NCI-H1436 treated with DMSO at 0.1 percent for 48 hours (cell line): ENCODE measurements at regions not wholly inside any gene's neighbourhood (a gene's known extent, or its start where the extent isn't known, plus 50 kb on each side); places are given as distances from the start of the nearest gene placed in this dataset.
A peak's percentile ranks its signal among the peaks of the same experiment; 100 is the strongest.

Source experiments
- DNase-seq: peaks from one replicate; lab custom pipeline; 2025; lab: John Stamatoyannopoulos, UW

DNA sequence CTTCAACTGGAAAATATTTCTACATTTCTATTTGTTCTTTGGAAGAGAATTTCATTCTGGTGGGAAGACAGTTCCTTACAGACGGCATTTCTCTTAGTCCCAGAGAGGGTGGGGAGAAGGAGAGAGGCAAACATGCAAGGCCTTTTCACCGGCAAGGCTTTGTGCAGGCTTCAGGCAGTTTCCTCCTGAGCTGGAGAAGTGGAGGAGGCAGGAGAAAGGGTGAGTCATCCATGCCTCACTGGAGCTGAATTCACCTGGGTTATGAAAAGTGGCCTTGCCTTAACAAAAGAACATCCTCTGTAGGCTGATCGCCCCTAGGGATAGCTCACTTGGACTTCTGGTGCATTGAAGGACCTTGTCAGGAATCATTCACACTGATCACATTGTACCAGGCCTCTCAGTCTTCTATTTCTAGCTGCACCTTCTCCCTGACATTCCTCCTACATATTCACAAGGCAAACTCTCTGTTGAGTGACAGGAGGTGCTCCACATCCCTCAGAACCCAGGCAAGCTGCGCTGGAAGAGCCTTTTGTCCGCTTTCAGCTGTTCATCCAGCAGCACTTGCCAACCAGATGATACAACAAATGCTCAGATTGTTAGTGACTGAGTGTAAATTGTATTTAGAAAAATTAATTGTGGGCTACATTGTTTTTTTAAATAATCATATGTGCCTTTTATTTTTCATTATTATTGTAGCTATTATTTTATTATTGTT is 796.1 kb downstream of the DCDC2C start:
- DNase-seq: no peak

DNA sequence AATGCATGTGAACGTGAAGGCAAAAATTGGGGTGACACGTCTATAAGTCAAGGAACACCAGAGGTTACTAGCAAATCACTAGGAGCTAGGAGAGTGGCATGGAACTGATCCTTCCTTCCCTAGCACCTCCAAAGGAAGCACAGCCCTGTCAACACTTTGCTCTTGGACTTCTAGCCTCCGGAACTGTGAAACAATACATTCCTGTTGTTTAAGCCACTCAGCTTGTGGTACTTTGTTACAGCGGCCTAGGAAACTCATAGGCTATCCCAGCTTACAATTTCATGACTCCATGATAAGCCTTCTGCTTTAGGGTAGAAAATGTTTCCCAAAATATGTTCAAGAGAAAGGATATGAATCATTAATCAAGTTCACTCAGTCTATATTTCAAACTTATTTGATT is 798.1 kb downstream of the DCDC2C start:
- no peak for DNase-seq

DNA sequence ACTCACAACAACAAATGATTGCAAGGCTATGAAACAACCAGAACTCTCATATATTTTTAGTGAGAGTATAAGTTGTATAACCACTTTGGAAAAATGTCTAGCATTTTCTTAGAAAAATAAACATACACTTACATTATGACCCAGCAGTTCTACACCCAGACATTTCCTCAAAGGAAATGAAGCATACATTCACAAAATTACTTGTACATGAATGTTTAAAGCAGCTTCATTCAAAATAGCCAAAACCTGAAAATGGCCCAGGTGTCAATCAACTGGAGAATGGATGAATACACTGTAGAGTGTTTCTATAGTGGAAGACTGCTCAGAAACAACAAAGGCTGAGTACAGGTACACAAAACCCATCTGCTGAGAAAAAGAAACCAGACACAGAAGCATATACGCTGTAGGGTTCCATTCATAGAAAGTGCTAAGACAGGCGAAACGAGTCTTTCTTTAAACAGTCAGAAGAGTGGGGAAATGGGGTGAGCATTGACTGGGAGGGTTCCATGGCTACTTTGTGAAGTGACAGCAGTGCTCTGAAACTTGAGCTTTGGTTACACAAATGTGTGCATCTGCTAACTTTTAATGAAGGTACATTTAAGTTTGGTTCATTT is 799.0 kb downstream of the DCDC2C start:
- no peak for DNase-seq

DNA sequence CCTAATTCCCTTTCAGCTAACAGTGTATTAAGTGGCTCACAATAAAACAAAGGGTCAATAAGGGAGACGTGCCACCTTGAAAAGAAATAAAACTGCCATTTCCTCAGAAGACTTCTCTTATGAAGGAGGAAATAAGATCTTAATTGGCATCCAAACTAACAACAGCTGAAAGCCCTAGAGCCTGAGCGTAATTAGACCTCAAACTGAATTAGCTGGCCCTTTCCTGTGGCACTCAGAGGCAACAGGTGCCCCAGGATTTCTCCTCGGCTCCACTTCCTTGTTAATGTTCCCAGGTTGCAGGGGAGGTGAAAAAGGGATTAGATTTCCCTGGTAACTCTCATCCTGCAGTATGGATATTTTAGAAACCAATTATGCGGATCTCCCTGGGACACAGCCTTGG is 804.3 kb downstream of the DCDC2C start:
- peak; percentile 89 for DNase-seq

DNA sequence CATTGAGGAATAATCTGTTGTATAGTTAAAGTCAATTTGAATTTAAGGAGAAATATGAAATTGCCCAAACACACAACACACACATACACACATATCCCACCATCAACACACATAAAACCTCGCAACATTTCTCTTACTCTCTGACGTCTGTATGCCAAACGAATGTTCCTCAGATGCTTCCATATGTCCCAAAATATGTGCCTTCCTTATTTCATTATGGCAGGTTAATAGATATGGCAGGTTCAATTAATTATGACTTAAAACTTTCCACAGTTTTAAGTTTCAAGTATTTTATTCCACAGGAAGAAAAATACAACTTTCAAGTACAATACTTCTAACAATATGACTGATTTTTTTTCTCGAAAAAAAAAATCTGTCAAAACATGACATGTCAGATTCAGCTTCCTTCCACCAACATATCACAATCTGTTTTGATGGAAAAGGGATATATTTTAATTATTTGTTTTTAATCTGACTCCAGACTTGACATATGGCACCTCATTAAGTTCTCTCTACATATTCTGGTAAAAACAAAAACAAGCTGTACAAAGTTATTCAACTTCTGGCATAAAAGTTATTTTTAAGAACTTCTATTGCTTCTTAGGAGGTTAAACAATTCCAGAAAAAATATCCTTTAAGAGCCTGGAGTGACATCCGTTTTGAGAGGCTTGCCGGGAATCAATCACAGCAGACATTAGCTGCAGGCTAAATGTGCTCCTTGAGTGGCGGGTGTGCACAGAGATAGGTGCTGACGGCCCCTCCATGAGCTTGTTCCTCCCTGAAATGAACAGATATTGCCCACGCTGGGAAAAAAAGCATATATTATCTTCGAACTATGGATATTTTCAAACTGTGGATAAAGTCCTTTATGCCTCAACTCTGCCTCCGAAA is 812.7 kb downstream of the DCDC2C start:
- DNase-seq: no peak

DNA sequence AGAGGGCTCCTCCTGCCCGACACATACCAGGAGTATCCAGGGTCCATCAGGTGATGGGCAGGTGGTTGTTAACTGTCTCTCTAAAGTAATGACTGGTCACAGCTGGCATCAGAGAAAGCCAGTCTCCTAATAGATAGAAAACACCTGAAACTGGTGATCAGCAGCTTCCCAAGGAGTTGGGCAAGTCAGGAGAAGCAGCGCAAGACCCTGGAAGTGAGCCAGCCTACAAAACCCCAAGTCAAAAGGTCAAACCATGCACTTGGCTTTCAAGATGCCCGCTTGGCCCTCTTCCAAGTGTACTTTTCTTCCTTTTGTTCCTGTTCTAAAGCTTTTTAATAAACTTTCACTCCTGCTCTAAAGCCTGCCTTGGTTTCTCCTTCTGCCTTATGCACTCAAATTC is 815.2 kb downstream of the DCDC2C start:
- no peak for DNase-seq

DNA sequence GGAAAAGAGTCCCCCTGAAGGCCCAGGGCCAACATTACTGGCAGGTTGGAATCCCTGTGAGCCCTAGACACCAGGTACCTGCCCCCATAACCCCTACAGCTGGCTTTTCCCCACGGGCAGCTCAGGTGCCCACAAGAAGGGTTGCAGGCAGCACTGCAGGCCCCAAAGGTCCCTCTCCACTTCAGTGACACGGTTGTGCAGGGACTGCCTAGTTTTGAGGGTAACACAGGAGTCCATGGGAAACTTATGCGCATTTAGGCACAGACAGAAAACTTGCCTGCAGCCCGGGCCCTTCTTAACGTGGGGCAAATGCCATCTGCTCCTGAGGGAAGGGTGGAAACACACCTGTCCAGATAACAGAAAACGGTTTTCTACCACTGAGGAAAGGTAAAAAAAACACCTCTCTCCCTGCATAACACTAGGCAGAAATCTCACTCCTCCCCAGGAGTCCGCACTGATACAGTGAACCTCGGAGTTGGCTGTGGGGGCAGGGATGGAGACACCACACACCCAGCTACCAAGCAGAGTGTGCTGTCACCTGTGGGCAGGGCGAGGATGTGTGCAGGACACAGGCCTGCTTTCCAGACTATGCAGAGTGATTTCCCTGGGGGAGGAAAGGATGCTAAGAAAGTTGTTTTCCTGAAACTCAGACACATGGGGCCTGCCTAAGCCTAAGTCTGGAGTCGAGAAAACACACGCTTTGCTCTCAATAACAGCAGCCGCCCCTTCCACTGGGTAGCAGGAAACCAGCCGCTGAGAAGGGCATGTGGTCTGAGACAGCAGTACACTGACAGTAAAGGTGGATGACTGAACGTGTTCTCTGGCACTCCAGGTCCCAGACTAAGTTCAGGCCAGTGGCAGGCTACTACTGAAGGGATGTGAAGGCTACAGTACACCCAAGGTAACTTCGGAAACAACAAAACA is 819.4 kb downstream of the DCDC2C start:
- no peak for DNase-seq

DNA sequence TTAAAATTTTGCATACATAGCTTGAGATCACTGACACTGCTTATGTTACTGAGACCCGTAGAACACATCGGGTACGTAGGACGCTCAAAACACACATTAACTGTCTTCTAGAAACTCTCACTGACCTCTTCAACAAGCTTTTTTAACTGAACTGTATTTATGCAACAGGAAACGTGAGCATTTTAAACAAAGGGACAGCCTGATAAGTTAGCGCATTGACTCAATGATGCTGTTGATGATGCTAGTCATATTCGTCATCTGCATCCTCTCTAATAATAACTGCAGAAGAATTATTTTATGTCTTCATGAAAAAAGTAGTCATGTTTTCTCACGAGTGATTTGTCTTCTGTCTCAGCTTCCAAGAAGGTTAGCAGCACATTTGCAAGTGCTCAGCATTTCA is 824.0 kb downstream of the DCDC2C start:
- DNase-seq: no peak

DNA sequence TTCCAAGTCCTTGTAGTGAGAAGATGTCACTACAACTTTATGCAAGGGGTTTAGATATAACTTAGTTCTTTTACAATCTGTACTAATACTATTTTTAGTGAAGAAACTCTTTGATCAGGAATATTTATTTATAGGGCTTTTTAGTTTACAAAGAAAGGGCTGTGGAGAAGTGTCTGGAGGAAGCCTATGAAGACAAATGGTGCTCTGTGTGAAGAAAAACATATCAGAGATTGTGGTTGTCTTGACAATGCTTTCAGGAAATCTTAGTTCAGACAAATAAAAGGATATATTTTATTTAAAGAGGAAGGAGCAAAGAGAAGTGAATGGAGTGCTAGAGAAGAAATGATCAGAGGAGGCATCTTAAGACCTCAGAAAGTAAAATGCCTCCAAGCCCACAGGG is 824.9 kb downstream of the DCDC2C start:
- DNase-seq: no peak

DNA sequence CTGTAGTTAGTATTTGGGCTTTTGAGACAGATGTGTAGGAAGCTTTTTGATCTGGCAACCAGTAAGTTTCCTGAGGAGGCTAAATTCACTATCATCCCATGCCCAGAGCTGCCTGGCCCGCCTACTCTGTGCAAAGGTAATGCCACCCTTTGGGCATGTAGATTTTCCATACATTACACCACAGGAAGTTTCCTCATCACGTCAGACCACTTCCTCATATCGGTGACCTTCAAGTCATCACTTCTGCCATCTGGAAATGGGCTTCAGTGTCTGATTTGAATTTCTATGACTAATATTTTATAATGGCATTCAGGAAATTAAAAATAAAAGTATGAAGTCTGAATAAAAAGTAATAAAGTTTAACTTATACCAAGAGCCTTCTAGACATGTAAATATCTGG is 825.4 kb downstream of the DCDC2C start:
- DNase-seq: no peak

DNA sequence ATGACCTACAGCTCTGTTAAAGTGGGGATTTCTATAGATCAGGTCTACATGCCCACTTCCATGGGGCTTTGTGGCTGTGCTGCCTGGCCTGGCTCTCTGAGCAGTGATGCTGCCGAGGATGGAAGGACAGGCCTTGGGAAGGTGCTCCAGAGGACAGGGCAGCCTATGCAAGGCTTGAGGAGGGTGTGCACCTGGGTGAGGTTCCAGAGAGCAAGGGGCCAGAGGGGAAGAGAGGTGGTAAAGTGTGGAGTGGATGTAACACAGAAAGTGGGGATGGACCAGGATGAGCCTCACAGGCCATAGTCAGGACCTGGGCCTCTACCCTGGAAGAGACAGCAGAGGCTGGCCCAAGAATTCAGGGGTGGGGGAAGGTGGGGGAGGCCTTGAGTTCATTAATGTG is 826.4 kb downstream of the DCDC2C start:
- DNase-seq: no peak

DNA sequence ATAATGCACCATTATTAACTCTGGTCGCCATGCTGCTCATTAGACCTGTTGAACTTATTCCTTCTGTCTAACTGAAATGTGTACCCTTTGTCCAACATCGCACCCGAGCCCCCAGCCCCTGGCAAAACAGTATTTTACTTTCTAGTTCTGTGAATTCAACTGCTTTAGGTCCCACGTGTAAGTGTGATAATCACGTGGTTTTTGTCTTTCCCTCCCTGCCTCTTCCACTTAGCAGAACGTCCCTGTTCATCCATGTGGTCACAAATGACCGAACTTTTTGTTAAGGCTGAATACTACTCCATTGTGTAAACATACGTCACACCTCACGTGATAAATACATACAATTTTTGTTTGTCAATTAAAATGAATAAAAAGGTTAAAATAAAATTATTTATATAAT is 826.9 kb downstream of the DCDC2C start:
- DNase-seq: no peak

DNA sequence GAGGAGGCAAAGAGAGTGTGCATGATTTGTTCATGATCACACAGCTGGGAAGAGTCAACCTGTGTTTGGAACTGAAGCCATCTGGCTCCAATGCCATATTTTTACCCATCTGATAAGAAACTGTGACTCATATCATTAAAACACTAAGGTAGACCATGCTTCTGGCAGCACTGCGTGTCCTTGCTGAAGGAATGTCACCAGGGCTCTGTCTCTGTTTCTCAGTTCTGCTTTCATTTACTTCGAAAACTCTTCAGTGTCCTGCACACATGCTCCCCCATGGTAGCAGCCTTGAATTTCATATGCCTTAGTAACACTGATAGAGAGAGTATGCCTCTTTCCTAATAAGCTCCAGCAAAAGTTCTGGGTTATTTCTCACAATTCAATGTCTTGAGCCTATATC is 830.4 kb downstream of the DCDC2C start:
- DNase-seq: no peak

DNA sequence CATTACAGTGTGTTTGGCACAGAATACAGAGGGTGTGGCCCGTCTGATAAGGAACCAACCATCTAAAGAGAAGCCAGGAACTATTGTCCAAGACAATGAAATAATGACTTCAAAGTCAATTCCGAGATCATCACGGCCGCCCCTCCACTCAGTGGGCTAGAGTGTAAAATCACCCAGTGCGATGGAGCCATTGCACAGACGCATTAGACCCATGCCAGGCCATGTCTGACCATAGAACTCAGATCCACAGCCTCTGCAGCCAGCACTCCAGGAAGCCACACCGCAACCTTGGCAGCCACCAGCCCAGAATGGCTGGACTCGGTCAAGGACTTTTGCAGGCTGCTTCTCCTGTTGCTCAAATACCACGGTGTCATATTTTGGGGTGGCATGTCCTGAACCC is 835.7 kb downstream of the DCDC2C start:
- no peak for DNase-seq

DNA sequence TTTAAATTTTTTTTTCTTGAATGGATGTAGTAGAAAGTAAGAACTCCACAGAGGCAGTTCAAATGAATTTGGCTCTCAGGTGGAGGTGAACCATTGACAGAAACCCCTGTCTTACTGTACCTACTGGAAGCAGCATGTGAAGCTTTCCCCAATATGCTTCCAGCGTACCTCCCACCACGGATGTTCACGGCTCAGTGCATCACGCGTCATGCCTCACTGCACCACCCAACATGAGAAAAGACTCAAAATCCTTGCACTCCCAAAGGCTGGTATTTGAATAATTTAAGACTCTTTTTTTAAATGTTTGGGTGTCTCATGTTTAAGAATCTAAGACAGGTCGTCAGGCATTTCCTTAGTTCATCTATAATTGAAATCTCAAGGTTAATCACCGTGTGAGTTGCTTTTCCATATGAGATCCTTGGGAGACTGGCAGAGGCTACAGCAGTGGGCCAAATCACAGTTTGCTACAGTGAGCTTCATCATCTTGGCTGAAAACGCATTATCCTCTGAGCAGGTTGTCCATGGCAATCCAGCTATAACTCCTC is 846.4 kb downstream of the DCDC2C start:
- no peak for DNase-seq

DNA sequence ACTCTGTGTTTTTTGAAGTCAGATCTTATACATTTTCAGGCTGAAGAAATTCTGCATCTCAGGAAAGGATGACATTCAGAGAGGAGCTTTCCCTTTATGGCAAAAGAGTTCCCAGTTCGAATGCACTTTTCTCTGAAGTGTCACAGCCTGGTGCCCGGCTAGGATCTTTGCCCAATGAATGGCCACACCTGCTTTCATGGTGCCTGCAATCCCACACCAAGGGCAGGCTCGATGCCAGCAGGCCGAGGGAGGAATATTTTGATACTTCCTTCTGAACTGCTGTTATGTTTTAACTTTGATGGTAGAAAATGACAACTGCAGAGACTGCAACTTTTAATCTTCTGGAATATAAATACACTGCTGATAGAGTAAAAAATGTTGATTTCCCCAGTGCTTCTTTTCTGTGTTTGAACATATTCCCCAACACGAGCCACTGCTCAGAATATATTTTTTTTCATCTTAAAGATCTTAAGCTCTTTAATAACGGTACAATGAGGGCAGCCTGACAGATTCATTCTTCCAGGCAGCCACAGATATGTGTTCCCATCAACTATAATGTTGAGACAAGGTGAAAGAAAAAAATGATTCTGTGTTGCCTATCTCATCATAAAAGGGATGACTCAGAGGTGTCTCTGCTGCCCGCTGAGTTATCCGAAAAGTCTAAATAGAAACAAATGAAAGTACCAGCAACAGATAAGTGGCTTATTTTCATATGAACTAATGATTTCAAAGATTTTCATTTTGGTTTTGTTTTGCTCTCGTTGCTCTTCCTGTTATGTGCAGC is 848.5 kb downstream of the DCDC2C start:
- DNase-seq: no peak

DNA sequence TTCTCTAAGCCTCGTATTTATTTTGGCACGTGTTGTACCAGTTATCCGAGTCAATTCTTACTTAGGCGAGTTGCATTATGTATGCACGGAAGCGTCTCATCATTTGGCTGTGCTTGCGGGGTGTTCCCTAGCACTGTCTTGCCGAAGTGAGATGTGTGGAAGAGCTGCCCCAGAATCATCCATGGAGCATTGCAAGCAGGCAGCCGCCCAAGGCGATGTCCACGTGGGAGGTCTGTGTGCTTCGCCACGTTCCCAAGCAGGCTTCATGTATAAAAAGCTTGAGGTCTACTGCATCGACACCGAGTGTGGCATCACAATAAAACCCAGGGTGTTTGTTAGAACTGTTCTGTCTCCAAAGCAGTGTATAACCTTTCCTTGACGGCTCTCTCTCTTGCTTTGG is 849.9 kb downstream of the DCDC2C start:
- DNase-seq: no peak

DNA sequence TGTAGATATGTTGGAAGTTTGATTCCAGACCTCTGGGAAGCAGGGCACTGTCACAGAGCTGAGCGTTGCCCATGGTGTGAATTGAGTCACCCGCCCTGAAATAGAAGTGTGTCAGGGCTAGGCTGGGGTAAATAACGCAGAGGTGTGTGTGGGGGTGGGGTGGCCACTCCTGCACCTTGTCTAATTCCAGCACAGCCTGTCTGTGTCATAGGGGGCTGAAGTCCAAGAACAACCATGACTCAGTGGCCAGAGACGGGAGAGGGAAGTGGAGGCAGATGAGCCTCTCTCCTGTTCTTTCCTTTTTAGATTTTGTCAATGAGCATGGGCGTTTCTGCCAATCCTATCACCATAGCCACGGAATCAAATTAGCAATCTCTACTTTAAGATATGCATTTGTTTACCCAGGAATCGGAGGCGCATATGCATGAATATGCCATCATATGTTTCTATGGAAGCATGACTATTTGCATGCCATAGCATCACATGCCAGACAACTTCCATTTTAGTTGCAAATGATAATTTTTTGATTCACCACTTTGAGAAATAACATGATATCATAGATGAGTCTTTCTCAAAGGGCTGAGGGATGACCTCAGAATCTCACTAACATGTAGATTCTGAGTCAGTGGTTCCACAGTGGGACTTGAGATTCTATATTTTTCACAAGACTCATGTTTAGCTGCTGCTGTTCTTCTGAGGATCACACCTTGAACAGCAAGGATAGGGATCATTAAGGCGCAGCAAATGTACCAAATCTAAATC is 852.9 kb downstream of the DCDC2C start:
- DNase-seq: no peak

DNA sequence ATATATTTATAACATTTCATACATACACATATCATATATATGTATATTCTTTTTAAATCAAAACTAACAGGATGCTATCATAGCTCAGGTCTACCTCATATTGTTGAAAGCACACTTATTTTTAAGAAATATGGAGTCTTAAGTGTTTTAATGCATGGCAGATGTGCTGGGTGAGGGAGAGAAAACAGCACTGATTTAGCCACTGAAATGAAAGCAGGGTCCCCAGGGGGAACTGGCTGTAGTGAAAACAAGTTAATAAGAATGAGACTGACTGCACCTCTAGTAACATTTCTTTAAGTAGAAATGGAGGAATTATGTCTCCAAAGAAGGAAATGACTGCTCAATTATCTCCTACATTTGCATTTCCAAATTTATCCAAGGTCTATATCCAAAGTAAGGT is 857.8 kb downstream of the DCDC2C start:
- no peak for DNase-seq

DNA sequence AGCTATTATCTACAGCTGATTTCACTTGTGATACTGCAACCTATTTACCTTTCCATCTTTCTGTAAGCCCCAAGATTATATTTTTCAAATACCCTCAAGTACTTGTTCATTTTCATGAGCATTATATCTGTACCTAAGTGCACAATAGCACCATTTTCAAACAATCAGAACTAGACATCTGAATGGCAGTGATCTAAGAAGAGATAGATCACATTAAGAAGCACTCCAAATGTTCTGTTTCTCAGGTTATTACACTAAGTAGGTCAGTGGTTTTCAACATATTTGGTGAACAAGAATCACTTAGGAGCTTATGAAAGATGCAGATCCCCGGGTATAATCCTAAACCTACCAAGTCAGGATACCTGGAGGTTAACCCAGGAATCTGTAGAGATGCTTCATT is 872.7 kb downstream of the DCDC2C start:
- DNase-seq: peak; percentile 96
